HG03460 (cell line): ENCODE measurements at regions not wholly inside any gene's neighbourhood (a gene's known extent, or its start where the extent isn't known, plus 50 kb on each side); places are given as distances from the start of the nearest gene placed in this dataset.

Source experiments
- ATAC-seq: cut with Tn5 transposase; IDR thresholded peaks from one replicate; pipeline ENCODE4 v1.9.1; 2021; ENCODE audit not compliant: unreplicated experiment

- ATAC-seq = no peak
Observed at GRCh38 chr1:55951291-55951690, 628.1 kb downstream of the PLPP3 start.

GRCh38 chr1:55947446-55947845 is 631.9 kb downstream of the PLPP3 start:
- no peak for ATAC-seq

GRCh38 chr1:55943721-55944435 is 635.5 kb downstream of the PLPP3 start:
- no peak for ATAC-seq

GRCh38 chr1:55943012-55943411 is 636.4 kb downstream of the PLPP3 start:
- no peak for ATAC-seq

GRCh38 chr1:55939866-55940265 is 639.5 kb downstream of the PLPP3 start:
- ATAC-seq = no peak

- no peak for ATAC-seq
Observed at GRCh38 chr1:55938861-55939260, 640.5 kb downstream of the PLPP3 start.

- no peak for ATAC-seq
Observed at GRCh38 chr1:55938376-55938850, 641.0 kb downstream of the PLPP3 start.

GRCh38 chr1:55937840-55938375 is 641.5 kb downstream of the PLPP3 start:
- no peak for ATAC-seq

GRCh38 chr1:55935236-55935635 is 644.1 kb downstream of the PLPP3 start:
- no peak for ATAC-seq

GRCh38 chr1:55932402-55932801 is 647.0 kb downstream of the PLPP3 start:
- no peak for ATAC-seq

- no peak for ATAC-seq
Observed at GRCh38 chr1:55931081-55931940, 648.1 kb downstream of the PLPP3 start.

- no peak for ATAC-seq
Observed at GRCh38 chr1:55929652-55930051, 649.7 kb downstream of the PLPP3 start.

GRCh38 chr1:55928576-55928975 is 650.8 kb downstream of the PLPP3 start:
- no peak for ATAC-seq

- no peak for ATAC-seq
Observed at GRCh38 chr1:55927702-55928290, 651.6 kb downstream of the PLPP3 start.

GRCh38 chr1:55926906-55927471 is 652.4 kb downstream of the PLPP3 start:
- ATAC-seq = no peak

- no peak for ATAC-seq
Observed at GRCh38 chr1:55916907-55917306, 662.5 kb downstream of the PLPP3 start.

GRCh38 chr1:55916481-55916880 is 662.9 kb downstream of the PLPP3 start:
- ATAC-seq = no peak

GRCh38 chr1:55913565-55913964 is 665.8 kb downstream of the PLPP3 start:
- ATAC-seq = no peak

- ATAC-seq = no peak
Observed at GRCh38 chr1:55912438-55912837, 666.9 kb downstream of the PLPP3 start.

- no peak for ATAC-seq
Observed at GRCh38 chr1:55904541-55904940, 674.8 kb downstream of the PLPP3 start.

- no peak for ATAC-seq
Observed at GRCh38 chr1:55898181-55898580, 681.2 kb downstream of the PLPP3 start.
